ENCODE measurements at regions not wholly inside any gene's neighbourhood (a gene's known extent, or its start where the extent isn't known, plus 50 kb on each side); places are given as distances from the start of the nearest gene placed in this dataset.

DNA sequence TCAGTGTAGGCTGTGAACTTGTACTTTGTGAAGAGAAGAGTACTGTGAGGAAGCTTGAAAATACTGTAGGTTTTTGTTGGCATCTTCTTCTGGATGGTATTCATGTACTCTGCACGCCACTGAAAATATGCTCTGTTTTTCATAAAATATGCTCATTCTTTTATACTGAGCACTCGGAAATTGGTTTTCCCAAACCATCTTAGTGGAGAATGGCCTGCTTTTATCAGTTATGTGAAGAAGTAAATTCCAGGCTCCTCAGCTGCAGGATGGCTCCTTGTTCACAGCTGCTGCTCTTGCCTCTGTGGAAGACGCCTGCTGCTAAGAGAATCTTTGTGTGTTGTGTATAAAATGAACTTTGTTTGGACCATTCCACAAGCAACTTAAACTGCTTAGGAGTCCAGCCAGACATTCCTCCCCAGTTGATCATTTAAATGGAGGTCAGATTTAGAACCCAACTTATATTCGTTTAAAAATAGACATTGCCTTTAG lies 443.5 kb upstream of the RGS6 start:
- peaks cover 9% of the 10 kb centered on the region for H3K36me3 Mint-ChIP-seq (ENCODE audit: low read depth)
- H3K9me3 Mint-ChIP-seq, result no peaks in the 10 kb centered on the region
- no peaks in the 10 kb centered on the region for H3K9me3 ChIP-seq (ENCODE audit: control insufficient read depth in 1 of 2, insufficient read depth in 1 of 2, low read length in 2 of 2)
- H3K27ac Mint-ChIP-seq, result no peak overlapping the region
- H3K4me3 ChIP-seq (ENCODE audit: low read length), result no peak overlapping the region
- intact Hi-C loops (cut with DNase I, micrococcal nuclease), result no loop called here
- H3K27me3 ChIP-seq (ENCODE audit: control insufficient read depth in 1 of 2, insufficient read depth in 2 of 2, low read length in 2 of 2), result no peaks in the 10 kb centered on the region
- no peaks in the 10 kb centered on the region for H3K4me1 ChIP-seq (ENCODE audit: insufficient read depth, low read length)
- peaks cover 16% of the 10 kb centered on the region for H3K4me1 Mint-ChIP-seq (ENCODE audit: low read depth)
- CTCF ChIA-PET, result interaction anchor here (1.0 kb wide), 1 partner anchor 1360 kb away, joined by 3 read pairs; no protein-coding TSS in a partner anchor
- ATAC-seq (ENCODE audit: poor library complexity), result no peak
- POLR2A ChIA-PET, result no interaction called here
- H3K36me3 ChIP-seq (ENCODE audit: insufficient read depth, low read length), result peaks cover 2% of the 10 kb centered on the region
- no peak overlapping the region for H3K27ac ChIP-seq (ENCODE audit: low read depth in 1 of 2, low read length in 2 of 2)
- no peak overlapping the region for H3K4me3 Mint-ChIP-seq
- H3K27me3 Mint-ChIP-seq, result no peaks in the 10 kb centered on the region
- TF ChIP-seq, protein P1, sequence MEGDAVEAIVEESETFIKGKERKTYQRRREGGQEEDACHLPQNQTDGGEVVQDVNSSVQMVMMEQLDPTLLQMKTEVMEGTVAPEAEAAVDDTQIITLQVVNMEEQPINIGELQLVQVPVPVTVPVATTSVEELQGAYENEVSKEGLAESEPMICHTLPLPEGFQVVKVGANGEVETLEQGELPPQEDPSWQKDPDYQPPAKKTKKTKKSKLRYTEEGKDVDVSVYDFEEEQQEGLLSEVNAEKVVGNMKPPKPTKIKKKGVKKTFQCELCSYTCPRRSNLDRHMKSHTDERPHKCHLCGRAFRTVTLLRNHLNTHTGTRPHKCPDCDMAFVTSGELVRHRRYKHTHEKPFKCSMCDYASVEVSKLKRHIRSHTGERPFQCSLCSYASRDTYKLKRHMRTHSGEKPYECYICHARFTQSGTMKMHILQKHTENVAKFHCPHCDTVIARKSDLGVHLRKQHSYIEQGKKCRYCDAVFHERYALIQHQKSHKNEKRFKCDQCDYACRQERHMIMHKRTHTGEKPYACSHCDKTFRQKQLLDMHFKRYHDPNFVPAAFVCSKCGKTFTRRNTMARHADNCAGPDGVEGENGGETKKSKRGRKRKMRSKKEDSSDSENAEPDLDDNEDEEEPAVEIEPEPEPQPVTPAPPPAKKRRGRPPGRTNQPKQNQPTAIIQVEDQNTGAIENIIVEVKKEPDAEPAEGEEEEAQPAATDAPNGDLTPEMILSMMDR (IDR thresholded peaks at IDR 0.05), result no peak
- DNase-seq, result no peak

DNA sequence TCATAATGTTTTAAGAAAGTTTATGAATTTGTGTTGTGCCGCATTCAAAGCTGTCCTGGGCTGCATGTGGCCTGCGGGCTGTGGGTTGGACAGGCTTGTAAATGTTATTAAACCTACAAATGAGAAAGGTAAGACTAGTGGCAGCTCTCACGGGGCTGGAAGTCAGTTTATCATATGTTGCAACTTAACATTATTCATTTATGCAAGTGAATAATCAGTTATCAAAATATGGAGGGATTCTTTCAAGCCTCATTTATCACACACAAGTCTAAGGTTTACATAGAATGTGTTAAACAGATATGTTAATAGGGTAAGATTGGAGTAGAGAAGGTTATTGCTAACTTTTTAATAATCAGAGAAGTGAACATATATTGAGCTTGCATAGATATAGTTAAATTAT lies 442.5 kb upstream of the RGS6 start:
- Mint-ChIP-seq H3K4me3 (no peak overlapping the region), H3K9me3 (no peaks in the 10 kb centered on the region), H3K4me1 (ENCODE audit: low read depth) (peaks cover 15% of the 10 kb centered on the region), H3K36me3 (ENCODE audit: low read depth) (peaks cover 12% of the 10 kb centered on the region), H3K27ac (no peak overlapping the region), H3K27me3 (no peaks in the 10 kb centered on the region)
- Histone ChIP-seq H3K4me3 (ENCODE audit: low read length) (no peak overlapping the region), H3K9me3 (ENCODE audit: control insufficient read depth in 1 of 2, insufficient read depth in 1 of 2, low read length in 2 of 2) (peaks cover 0 to 2% of the 10 kb centered on the region in 2 experiments), H3K27me3 (ENCODE audit: control insufficient read depth in 1 of 2, insufficient read depth in 2 of 2, low read length in 2 of 2) (no peaks in the 10 kb centered on the region), H3K27ac (ENCODE audit: low read depth in 1 of 2, low read length in 2 of 2) (no peak overlapping the region), H3K4me1 (ENCODE audit: insufficient read depth, low read length) (no peaks in the 10 kb centered on the region), H3K36me3 (ENCODE audit: insufficient read depth, low read length) (no peaks in the 10 kb centered on the region)
- ATAC-seq (ENCODE audit: poor library complexity) (no peak), DNase-seq (no peak)
- intact Hi-C loops (cut with DNase I, micrococcal nuclease), result no loop called here
- TF ChIP-seq, protein P1 (IDR thresholded peaks at IDR 0.05), result no peak
- ChIA-PET POLR2A (no interaction called here), CTCF (no interaction called here)

DNA sequence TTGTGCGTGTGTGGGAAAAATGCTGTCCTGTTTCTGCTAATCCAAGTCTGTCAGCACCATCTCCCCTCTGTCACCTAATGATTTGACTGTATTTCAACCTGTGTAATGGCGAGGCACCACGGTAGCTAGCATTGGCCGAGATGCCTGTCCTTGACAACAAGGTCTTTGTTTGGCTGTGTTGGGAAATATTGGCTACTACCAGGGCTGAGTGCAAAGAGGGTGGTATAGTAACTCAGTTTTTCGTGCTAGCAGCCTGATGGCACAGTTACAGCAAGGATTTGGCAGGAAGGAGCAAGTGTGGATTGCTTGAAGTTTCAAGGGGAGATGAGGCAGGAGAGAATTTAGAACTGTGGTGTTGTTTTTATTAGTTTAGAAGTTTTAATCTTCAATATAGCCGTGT lies 440.3 kb upstream of the RGS6 start:
- ChIA-PET CTCF (interaction anchor here (0.6 kb wide), 1 partner anchor 175 kb away, joined by 3 read pairs; no protein-coding TSS in a partner anchor), POLR2A (no interaction called here)
- H3K4me1 ChIP-seq (ENCODE audit: insufficient read depth, low read length), result no peaks in the 10 kb centered on the region
- H3K36me3 ChIP-seq (ENCODE audit: insufficient read depth, low read length), result no peaks in the 10 kb centered on the region
- ATAC-seq (ENCODE audit: poor library complexity) (no peak), DNase-seq (no peak)
- H3K9me3 ChIP-seq (ENCODE audit: control insufficient read depth in 1 of 2, insufficient read depth in 1 of 2, low read length in 2 of 2), result peaks cover 0 to 3% of the 10 kb centered on the region in 2 experiments
- Mint-ChIP-seq H3K27ac (no peak overlapping the region), H3K27me3 (no peaks in the 10 kb centered on the region), H3K4me3 (no peak overlapping the region), H3K9me3 (peaks cover 2% of the 10 kb centered on the region), H3K36me3 (ENCODE audit: low read depth) (peaks cover 21% of the 10 kb centered on the region), H3K4me1 (ENCODE audit: low read depth) (peaks cover 19% of the 10 kb centered on the region)
- H3K27me3 ChIP-seq (ENCODE audit: control insufficient read depth in 1 of 2, insufficient read depth in 2 of 2, low read length in 2 of 2), result no peaks in the 10 kb centered on the region
- no peak overlapping the region for H3K4me3 ChIP-seq (ENCODE audit: low read length)
- intact Hi-C loops (cut with DNase I, micrococcal nuclease), result no loop called here
- no peak overlapping the region for H3K27ac ChIP-seq (ENCODE audit: low read depth in 1 of 2, low read length in 2 of 2)
- TF ChIP-seq, protein P1 (IDR thresholded peaks at IDR 0.05), result no peak
